HG02870 (cell line): ENCODE measurements at regions not wholly inside any gene's neighbourhood (a gene's known extent, or its start where the extent isn't known, plus 50 kb on each side); places are given as distances from the start of the nearest gene placed in this dataset.

Source experiments
- ATAC-seq: cut with Tn5 transposase; IDR thresholded peaks from one replicate; pipeline ENCODE4 v1.9.1; 2021; ENCODE audit warnings: mild to moderate bottlenecking, moderate library complexity; ENCODE audit not compliant: unreplicated experiment

DNA sequence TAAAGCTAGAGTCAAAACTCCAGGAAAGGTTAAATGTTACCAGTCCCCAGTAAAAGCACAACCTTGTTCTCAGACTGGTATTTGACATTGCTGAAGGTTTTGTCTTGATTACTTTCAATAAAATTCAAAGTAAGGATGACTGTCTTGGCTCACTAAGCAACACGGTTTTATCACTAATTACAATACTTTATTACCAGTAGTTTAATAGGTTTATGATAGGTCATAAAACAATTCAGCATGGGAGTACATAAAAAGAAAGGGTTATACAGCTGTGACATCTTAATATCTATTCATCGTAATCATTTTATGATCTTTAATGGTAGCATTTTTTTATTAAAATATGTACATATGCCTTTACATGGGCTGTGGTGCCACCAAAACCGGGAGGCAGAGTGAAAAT lies 370.7 kb upstream of the IRX2 start:
- no peak for ATAC-seq

DNA sequence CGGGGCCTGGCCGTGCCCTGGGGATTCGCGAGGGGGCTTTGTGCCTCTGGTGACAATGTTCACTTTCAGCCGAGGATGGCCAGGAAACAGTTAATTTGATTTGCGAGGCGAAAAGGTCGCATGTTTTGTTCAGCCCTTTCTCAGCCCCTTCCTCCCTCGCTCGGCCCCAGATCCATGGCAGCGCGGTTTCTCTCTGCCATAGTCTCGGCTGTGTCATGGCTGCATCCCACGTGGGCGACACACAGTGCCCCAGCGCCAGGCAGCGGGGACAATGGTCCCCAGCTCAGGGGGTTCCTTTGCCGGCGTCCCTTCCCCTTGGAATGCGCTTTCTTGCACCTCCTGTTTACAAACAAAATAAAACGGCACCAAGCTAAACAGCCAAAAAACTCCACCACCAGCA lies 370.3 kb upstream of the IRX2 start:
- ATAC-seq: no peak

- ATAC-seq: no peak
These were observed 368.6 kb upstream of the IRX2 start for GRCh38 chr5:3120028-3120427.

DNA sequence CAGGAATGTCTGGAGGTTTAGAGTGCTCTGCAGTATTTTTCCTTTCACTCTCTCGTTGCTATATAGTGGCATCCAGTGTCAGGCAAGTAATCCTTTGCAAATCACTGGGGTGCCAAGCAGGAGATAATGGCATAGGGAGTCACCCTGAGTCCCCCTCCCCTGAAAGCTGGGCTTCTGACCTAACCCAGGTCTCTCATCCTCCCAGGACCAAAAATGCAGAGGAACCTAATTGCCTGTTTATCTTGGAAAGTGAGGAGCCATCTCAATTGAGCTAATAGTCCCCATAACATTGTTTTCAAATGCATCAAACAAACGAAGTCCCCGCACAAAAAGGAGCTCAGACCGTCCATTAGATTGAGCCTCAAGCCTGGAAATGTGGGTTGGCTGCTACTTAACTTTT lies 368.0 kb upstream of the IRX2 start:
- ATAC-seq: no peak

- no peak for ATAC-seq
These were observed 366.9 kb upstream of the IRX2 start for GRCh38 chr5:3118340-3118739.

GRCh38 chr5:3116366-3116765 lies 364.9 kb upstream of the IRX2 start:
- no peak for ATAC-seq

GRCh38 chr5:3114467-3114866 lies 363.0 kb upstream of the IRX2 start:
- ATAC-seq: no peak

- ATAC-seq: no peak
These were observed 358.9 kb upstream of the IRX2 start for GRCh38 chr5:3110371-3110770.

DNA sequence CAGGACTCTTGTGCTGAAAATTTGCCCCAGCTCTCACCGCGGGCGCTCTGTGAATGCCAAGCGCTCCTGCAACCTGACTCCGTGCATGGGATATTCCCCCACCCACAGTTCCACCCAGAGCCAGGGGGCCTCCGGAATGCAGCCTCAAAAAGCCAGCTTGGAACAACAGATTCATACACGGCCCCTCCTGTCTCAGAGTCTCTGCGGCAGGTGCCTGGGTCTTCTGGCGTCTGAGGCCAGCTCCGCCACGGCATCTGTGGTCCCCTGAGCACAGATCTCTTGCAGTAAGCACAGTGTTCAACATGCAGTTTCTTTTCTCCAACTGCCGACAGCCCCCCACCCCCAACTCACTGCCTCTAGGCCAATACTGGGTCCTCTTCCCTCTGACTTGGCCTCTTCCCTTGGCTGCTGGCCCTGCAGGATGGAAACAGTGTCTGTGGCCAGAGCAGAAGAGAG lies 355.7 kb upstream of the IRX2 start:
- ATAC-seq: no peak

GRCh38 chr5:3105581-3105980 lies 354.1 kb upstream of the IRX2 start:
- ATAC-seq: no peak

- ATAC-seq: no peak
These were observed 353.7 kb upstream of the IRX2 start for GRCh38 chr5:3105172-3105571.

GRCh38 chr5:3104429-3105060 lies 353.1 kb upstream of the IRX2 start:
- ATAC-seq: no peak

DNA sequence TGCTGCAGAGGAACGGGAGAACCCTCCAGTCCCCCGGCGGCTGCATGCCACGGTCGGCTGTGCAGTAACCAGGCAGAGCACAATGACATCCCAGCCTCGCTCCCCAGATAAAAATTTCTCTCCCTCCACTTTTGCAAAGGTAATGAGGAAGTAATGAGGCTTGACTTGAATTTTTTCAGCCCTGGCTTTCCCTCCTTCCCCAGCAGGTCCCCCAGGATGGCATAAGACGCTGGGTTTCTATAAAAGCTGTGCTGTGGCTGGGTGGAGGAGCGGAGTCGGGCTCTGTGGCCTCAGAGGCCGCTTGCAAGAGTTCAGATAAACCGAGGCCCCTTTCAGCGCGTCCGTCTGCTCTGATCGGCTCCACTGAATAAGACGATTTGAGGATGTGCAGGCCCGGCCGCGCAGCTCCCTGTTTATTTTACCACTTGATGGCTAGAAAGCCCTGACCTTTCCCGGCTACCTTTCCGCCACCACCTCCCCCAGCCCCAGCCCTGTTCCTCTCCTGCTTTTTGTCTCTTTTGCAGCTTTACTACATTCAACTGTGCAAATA lies 351.9 kb upstream of the IRX2 start:
- ATAC-seq: no peak

GRCh38 chr5:3102531-3102930 lies 351.1 kb upstream of the IRX2 start:
- no peak for ATAC-seq

GRCh38 chr5:3101561-3101960 lies 350.1 kb upstream of the IRX2 start:
- ATAC-seq: no peak

GRCh38 chr5:3100921-3101551 lies 349.6 kb upstream of the IRX2 start:
- ATAC-seq: no peak

DNA sequence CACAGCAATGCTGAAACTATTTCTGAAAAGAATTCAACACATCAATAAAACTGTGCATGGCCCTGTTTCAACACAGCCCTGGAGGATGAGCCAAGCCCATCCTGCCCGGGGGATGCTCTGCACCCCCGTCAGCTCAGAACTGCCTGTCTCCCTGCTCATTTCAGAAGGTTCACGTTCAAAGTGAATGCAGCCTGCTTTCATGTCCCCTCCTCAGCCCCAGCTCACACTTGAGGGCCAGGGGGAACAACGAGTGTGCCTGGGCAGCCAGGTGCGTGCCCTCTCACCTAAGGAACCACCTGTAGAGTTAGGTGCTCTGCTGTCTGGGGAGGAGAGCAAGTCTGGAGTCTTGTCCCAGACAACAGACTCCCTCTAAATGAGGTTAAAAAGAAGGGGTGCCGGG lies 348.5 kb upstream of the IRX2 start:
- ATAC-seq: no peak

DNA sequence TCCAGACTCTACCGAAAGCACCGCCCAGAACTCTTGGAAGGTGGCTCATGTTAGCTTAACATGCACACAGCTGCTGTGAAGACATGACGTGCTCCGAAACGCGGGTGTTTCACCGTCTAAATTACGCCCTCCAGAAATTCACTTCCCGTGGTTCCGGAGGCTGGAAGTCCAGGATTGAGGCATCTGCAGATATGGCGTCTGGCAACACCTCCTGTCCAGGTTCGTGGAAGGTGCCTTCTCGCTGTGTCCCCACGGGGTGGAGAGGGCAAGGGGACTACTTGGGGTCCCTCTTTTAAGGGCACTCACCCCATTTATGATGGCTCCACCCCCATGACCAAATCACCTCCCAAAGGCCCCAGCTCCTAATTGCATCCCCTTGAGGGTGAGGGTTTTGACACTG lies 348.0 kb upstream of the IRX2 start:
- ATAC-seq: no peak

DNA sequence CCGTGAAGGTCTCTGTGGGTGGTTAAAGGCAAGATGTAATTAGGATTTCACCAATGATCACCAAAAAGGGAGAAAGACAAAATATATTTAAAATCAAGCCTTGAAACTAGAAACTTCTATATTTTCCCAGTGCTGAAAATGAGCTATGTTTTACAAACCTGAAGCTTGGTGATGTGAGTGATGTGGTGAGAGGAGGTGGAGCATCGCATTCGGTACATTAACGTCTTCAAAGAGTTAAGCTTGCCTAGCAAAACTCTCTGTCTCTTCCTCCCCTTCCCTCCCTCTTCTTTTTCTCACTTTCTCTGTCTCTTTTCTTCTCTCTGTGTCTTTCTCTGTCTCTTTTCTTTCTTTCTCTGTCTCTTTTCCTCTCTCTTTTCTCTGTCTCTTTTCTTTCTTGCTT lies 347.3 kb upstream of the IRX2 start:
- ATAC-seq: no peak

GRCh38 chr5:3092664-3093063 lies 341.2 kb upstream of the IRX2 start:
- no peak for ATAC-seq

GRCh38 chr5:3092211-3092610 lies 340.7 kb upstream of the IRX2 start:
- no peak for ATAC-seq

DNA sequence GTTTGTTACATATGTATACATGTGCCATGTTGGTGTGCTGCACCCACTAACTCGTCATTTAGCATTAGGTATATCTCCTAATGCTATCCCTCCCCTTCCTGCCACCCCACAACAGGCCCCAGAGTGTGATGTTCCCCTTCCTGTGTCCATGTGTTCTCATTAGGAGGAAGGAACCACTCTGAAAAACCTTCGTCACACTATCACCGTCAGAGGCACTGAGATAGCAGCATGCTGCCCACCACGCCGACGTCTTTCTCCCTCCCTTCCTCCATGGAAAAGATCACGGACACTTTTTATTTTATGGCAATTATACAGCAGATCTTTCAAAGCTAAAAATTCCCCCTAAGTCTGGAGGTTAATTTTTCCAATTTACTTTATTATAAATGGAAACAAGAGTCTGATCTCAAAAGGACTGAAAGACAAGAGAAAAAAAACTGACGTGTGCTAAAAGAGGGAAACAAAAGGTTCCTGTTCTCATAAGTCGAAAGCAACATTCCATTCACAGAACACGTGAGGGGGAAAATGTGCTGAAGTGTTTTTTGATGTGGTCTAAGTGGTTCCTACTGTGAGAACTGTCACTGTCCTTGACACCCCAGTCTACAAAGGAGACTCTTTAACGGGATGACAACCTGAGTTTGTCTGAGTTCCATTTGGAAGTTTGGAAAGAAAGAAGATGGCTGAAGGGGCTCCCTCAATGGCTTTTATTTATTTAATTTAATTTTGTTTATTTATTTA lies 339.7 kb upstream of the IRX2 start:
- no peak for ATAC-seq
